ENCODE measurements at regions not wholly inside any gene's neighbourhood (a gene's known extent, or its start where the extent isn't known, plus 50 kb on each side); places are given as distances from the start of the nearest gene placed in this dataset.

DNA sequence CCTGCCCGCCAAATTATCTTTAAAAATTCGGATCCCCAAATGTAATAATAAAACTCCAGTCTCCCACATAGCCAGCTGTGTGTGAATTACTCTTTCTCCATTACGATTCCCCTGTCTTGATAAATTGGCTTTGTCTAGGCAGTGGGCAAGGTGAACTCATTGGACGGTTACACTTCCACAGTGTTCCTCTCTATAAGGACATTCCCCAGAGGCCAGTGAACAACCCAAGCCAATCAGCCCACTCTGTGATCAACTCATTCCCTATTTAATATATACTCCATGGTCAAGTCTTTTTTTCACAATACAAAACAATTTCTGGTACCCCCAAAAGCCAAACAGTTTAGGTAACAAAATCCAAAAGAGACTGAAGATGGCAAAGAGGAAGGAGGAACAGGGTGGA lies 90.5 kb upstream of the DAZL start:
- TF ChIP-seq, protein P1, sequence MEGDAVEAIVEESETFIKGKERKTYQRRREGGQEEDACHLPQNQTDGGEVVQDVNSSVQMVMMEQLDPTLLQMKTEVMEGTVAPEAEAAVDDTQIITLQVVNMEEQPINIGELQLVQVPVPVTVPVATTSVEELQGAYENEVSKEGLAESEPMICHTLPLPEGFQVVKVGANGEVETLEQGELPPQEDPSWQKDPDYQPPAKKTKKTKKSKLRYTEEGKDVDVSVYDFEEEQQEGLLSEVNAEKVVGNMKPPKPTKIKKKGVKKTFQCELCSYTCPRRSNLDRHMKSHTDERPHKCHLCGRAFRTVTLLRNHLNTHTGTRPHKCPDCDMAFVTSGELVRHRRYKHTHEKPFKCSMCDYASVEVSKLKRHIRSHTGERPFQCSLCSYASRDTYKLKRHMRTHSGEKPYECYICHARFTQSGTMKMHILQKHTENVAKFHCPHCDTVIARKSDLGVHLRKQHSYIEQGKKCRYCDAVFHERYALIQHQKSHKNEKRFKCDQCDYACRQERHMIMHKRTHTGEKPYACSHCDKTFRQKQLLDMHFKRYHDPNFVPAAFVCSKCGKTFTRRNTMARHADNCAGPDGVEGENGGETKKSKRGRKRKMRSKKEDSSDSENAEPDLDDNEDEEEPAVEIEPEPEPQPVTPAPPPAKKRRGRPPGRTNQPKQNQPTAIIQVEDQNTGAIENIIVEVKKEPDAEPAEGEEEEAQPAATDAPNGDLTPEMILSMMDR (conservative IDR thresholded peaks at IDR 0.05) = no peak
- no peak for TF ChIP-seq ZFX (IDR thresholded peaks at IDR 0.05)
